Right lobe of liver (tissue), 4 donors: ENCODE measurements at regions not wholly inside any gene's neighbourhood (a gene's known extent, or its start where the extent isn't known, plus 50 kb on each side); places are given as distances from the start of the nearest gene placed in this dataset.

Source experiments
- CTCF ChIP-seq, 4 donors: fragments of 200-600 bp in 3 of 4; fragments of 450-650 bp in 1 of 4; IDR thresholded peaks; one replicate each; pipeline versions ENCODE4 v1.5.1 to v1.8.0; 2016 to 2022; ENCODE audit warnings: antibody characterized with exemption in 4 of 4, mild to moderate bottlenecking in 2 of 4
- POLR2A ChIP-seq: fragments of 450-650 bp; IDR thresholded peaks from one replicate; pipeline ENCODE4 v1.6.1; 2017; ENCODE audit warnings: antibody characterized with exemption, mild to moderate bottlenecking
- donor health status: DM: no; HTN: no; CAD: no.
- donor health status: DM: no; HTN: no; CAD: no.
- donor health status: DM: no; HTN: yes; CAD: no.

- TF ChIP-seq POLR2A (no peak), CTCF (IDR thresholded peaks at IDR 0.05) (no peak)
Observed at GRCh38 chr3:194741916-194742315, 56.2 kb downstream of the FAM43A start.
